ENCODE measurements at regions not wholly inside any gene's neighbourhood (a gene's known extent, or its start where the extent isn't known, plus 50 kb on each side); places are given as distances from the start of the nearest gene placed in this dataset.

GRCh38 chr14:82528016-82528415 is 994.4 kb upstream of the SEL1L start:
- peaks cover 15% of the 10 kb centered on the region for H3K4me1 ChIP-seq
- peak overlapping the region; percentile 61 for H3K27ac ChIP-seq
- no peaks in the 10 kb centered on the region for H3K36me3 ChIP-seq
- H3K9me3 ChIP-seq (replicated peaks) = 0 out of 2 replicates have a peak, but pooled peaks cover 3% of the 10 kb centered on the region
- DNase-seq = peak; percentile 40 to 53
- no peaks in the 10 kb centered on the region for H3K27me3 ChIP-seq
- H3K4me3 ChIP-seq = peak overlapping the region; percentile 20

GRCh38 chr14:82533351-82533750 is 999.7 kb upstream of the SEL1L start:
- H3K4me3 ChIP-seq = no peak overlapping the region
- no peaks in the 10 kb centered on the region for H3K9me3 ChIP-seq (replicated peaks)
- no peak overlapping the region for H3K27ac ChIP-seq
- DNase-seq = no peak
- H3K27me3 ChIP-seq = no peaks in the 10 kb centered on the region
- peaks cover 3% of the 10 kb centered on the region for H3K4me1 ChIP-seq
- H3K36me3 ChIP-seq = no peaks in the 10 kb centered on the region

DNA sequence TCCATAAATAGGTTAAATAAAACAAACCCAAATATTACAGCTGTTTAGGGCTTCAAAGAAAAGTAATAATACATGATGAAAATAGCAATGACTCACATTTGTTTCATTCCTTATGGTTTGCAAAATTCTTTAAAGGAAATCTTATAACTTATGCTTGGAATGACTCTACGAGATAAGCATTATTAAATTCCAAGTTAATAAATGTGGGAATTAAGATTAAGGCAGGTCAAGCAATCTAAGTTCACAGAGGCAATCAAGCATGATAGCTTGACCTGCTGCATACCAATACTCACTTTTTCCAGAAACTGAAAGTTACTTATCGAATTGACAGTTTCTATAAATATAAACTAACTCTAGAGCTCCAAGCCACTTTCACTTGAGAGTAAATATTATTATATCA is 1002.9 kb upstream of the SEL1L start:
- H3K4me3 ChIP-seq = no peak overlapping the region
- H3K36me3 ChIP-seq = no peaks in the 10 kb centered on the region
- no peaks in the 10 kb centered on the region for H3K9me3 ChIP-seq (replicated peaks)
- H3K27me3 ChIP-seq = no peaks in the 10 kb centered on the region
- no peaks in the 10 kb centered on the region for H3K4me1 ChIP-seq
- no peak for DNase-seq
- no peak overlapping the region for H3K27ac ChIP-seq

GRCh38 chr14:82537831-82538230 is 1004.2 kb upstream of the SEL1L start:
- DNase-seq = no peak
- Histone ChIP-seq H3K4me3 (no peak overlapping the region), H3K27me3 (no peaks in the 10 kb centered on the region), H3K9me3 (replicated peaks) (no peaks in the 10 kb centered on the region), H3K27ac (no peak overlapping the region), H3K4me1 (no peaks in the 10 kb centered on the region), H3K36me3 (no peaks in the 10 kb centered on the region)

DNA sequence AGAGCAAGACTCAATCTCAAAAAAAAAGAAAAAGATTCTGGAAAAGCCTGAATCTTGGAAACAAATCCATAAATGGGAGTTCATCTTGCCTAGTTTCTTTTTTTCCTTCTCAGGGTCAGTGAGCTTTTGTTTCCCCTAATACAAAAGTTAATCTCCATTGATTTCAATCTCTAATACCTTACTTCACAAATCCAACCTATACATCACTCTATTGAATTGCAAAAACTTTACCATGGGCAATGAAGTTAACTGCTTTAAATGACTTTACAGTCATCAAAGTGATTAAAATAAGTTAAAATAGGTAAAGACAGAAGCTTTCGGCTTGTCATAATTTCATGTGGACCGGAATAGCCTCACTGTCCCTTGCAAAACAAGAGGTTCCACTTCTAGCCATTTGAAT is 1012.7 kb upstream of the SEL1L start:
- Histone ChIP-seq H3K9me3 (replicated peaks) (no peaks in the 10 kb centered on the region), H3K27me3 (no peaks in the 10 kb centered on the region), H3K36me3 (no peaks in the 10 kb centered on the region), H3K4me1 (peaks cover 4% of the 10 kb centered on the region; the same call in 1 of the 2 replicates), H3K4me3 (no peak overlapping the region), H3K27ac (no peak overlapping the region)
- DNase-seq = no peak

DNA sequence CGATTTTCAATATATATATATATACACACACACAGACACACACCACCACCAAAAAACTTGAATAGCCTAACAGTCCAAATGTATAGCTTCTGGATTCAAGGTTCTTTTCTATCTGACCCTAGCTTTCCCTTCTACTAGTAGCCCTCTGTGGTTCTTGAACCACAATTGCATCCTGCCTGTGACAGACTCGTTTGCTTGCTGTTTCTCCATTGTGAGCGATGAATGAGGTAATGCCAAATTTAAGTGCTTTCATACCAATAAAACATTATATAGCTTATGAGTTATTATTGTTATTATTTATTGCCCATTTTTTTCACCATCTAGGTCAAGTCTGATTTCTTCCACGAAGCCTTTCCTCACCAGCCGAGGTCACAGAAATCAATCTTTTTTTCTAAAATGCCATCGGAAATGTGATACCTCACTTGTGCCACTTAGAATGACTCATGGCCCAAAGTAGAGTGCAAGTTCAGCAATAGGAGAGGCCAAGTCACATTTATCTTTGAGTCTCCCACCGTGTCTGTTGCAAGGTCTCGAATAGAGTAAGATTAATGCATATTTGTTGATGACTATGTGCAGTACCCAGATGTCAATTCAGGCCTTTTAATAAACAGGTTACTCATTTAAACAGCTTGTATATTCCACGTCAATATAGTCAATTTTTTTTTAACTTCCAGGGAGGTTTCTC is 1015.8 kb upstream of the SEL1L start:
- peak in 1 of 2 experiments; percentile 18 for DNase-seq
- peaks cover 4% of the 10 kb centered on the region; the same call in 1 of the 2 replicates for H3K4me1 ChIP-seq
- no peak overlapping the region for H3K4me3 ChIP-seq
- H3K27me3 ChIP-seq = no peaks in the 10 kb centered on the region
- H3K9me3 ChIP-seq (replicated peaks) = no peaks in the 10 kb centered on the region
- H3K36me3 ChIP-seq = no peaks in the 10 kb centered on the region
- no peak overlapping the region for H3K27ac ChIP-seq

- Histone ChIP-seq H3K27ac (no peak overlapping the region), H3K4me1 (no peaks in the 10 kb centered on the region), H3K4me3 (no peak overlapping the region), H3K27me3 (no peaks in the 10 kb centered on the region), H3K9me3 (replicated peaks) (no peaks in the 10 kb centered on the region), H3K36me3 (no peaks in the 10 kb centered on the region)
- DNase-seq = no peak
These were observed 1029.2 kb upstream of the SEL1L start for GRCh38 chr14:82562881-82563280.

GRCh38 chr14:82565825-82566224 is 1032.2 kb upstream of the SEL1L start:
- no peaks in the 10 kb centered on the region for H3K9me3 ChIP-seq (replicated peaks)
- no peaks in the 10 kb centered on the region for H3K4me1 ChIP-seq
- no peaks in the 10 kb centered on the region for H3K27me3 ChIP-seq
- no peak overlapping the region for H3K27ac ChIP-seq
- no peaks in the 10 kb centered on the region for H3K36me3 ChIP-seq
- H3K4me3 ChIP-seq = no peak overlapping the region
- DNase-seq = no peak

GRCh38 chr14:82587226-82587625 is 1053.6 kb upstream of the SEL1L start:
- no peaks in the 10 kb centered on the region for H3K36me3 ChIP-seq
- no peaks in the 10 kb centered on the region for H3K9me3 ChIP-seq (replicated peaks)
- H3K27ac ChIP-seq = no peak overlapping the region
- no peaks in the 10 kb centered on the region for H3K4me1 ChIP-seq
- no peak for DNase-seq
- no peak overlapping the region for H3K4me3 ChIP-seq
- no peaks in the 10 kb centered on the region for H3K27me3 ChIP-seq

DNA sequence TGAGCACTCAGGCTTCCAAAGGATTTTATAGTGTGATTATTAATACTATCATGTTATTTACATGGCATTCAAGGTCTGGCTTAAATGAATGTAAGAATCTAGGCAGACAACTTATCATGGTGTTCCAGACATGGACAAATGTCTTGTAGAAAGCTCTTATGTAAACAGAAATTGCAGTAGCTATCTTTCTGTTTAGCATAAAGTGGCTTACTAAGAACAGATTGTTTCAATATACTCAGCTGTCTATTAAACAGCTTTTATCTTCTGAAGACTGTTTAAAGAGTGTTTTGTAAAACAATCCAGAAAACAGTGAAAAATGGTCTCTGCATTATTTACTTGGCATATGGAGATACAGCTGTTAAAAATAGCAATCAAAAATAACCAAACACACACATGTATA is 1061.8 kb upstream of the SEL1L start:
- no peaks in the 10 kb centered on the region for H3K27me3 ChIP-seq

DNA sequence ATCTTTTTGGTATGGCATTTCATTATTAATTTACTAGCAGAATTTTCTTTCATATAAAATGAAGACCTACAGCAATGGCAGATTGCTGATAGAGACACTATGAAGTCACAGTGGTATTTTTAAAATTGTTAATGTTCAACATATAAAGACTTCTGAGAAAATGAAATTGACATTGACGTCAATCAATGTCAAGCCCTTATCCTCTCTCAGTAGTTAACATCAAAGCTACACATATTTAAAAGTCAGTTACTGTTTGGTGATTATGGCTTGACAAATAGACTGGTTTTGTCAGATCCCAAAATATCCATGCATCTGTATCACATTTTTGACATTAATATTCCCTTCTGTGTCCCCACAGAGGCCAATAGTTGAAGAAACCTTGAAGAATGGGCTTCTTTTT is 1069.1 kb upstream of the SEL1L start:
- Histone ChIP-seq H3K27me3 (no peaks in the 10 kb centered on the region), H3K4me1 (no peaks in the 10 kb centered on the region), H3K4me3 (no peak overlapping the region), H3K27ac (no peak overlapping the region), H3K36me3 (no peaks in the 10 kb centered on the region), H3K9me3 (replicated peaks) (no peaks in the 10 kb centered on the region)
- DNase-seq = no peak

More for the DNA sequence above, 1061.8 kb upstream of the SEL1L start:
- no peaks in the 10 kb centered on the region for H3K36me3 ChIP-seq
- no peak for DNase-seq
- H3K4me1 ChIP-seq = no peaks in the 10 kb centered on the region
- H3K27ac ChIP-seq = no peak overlapping the region
- 0 out of 2 replicates have a peak, but pooled peaks cover 2% of the 10 kb centered on the region for H3K9me3 ChIP-seq (replicated peaks)
- H3K4me3 ChIP-seq = no peak overlapping the region

- DNase-seq = no peak
- H3K36me3 ChIP-seq = no peaks in the 10 kb centered on the region
These were observed 1071.2 kb upstream of the SEL1L start for GRCh38 chr14:82604819-82605218.

GRCh38 chr14:82621881-82622450 is 1088.3 kb upstream of the SEL1L start:
- no peak for DNase-seq
- Histone ChIP-seq H3K4me1 (peaks cover 11% of the 10 kb centered on the region), H3K27me3 (no peaks in the 10 kb centered on the region), H3K4me3 (no peak overlapping the region), H3K27ac (no peak overlapping the region), H3K9me3 (replicated peaks) (no peaks in the 10 kb centered on the region), H3K36me3 (no peaks in the 10 kb centered on the region)

More at GRCh38 chr14:82604819-82605218, 1071.2 kb upstream of the SEL1L start:
- no peaks in the 10 kb centered on the region for H3K4me1 ChIP-seq
- no peaks in the 10 kb centered on the region for H3K9me3 ChIP-seq (replicated peaks)
- H3K4me3 ChIP-seq = no peak overlapping the region
- no peaks in the 10 kb centered on the region for H3K27me3 ChIP-seq
- no peak overlapping the region for H3K27ac ChIP-seq

DNA sequence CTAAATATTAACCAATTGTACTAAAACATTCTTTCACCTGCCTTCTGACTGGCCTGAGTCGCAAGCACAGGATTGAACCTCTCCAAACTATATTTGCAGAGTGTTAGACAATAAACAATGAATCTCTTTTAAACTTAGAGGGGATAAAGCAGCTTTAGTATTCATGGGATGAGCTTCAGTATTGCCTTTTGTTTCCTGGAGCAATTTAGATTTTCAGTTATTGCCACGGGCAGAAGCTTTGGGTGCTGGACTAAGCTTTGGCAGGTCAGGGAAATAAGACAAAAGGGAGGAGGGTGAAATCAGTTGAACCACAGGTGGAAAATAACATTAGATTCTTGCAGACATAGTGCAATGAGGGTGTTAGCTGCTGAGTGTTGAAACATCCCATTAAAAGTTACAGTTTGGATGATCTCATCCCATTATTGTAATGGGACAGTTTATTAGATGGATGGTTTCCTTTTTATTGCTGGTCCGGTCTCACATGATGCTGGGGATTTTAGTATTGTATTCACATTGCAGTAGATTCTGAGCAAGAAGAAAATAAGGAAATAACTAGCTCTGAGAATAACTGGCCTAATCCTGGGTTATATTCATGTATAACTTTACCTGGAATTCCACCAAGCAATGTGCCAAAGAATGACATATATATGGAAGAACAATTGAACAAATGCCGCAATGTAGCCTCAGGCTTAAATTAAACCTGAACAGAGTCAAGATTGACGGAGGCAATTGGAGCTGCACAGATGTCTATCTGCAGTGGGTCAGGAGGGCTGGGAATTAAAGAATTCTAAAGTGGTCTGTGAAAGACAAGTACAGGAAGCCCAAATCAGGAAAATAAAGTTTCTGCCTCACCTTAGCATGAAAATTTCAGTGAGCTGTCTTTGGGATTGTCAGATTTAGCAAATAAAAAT is 1092.8 kb upstream of the SEL1L start:
- no peaks in the 10 kb centered on the region for H3K36me3 ChIP-seq
- peak; percentile 45 to 75 for DNase-seq
- no peaks in the 10 kb centered on the region for H3K27me3 ChIP-seq

GRCh38 chr14:82635915-82636314 is 1102.3 kb upstream of the SEL1L start:
- H3K36me3 ChIP-seq = no peaks in the 10 kb centered on the region
- no peak overlapping the region for H3K27ac ChIP-seq
- H3K27me3 ChIP-seq = no peaks in the 10 kb centered on the region
- no peak overlapping the region for H3K4me3 ChIP-seq
- H3K4me1 ChIP-seq = no peaks in the 10 kb centered on the region
- no peak for DNase-seq
- no peaks in the 10 kb centered on the region for H3K9me3 ChIP-seq (replicated peaks)

More for the DNA sequence above, 1092.8 kb upstream of the SEL1L start:
- peak overlapping the region; percentile 54 for H3K27ac ChIP-seq
- peaks cover 11% of the 10 kb centered on the region for H3K4me1 ChIP-seq
- no peak overlapping the region for H3K4me3 ChIP-seq
- no peaks in the 10 kb centered on the region for H3K9me3 ChIP-seq (replicated peaks)
